H9 (cell line): ENCODE measurements at regions not wholly inside any gene's neighbourhood (a gene's known extent, or its start where the extent isn't known, plus 50 kb on each side); places are given as distances from the start of the nearest gene placed in this dataset.

Source experiments
- DNase-seq: peaks from one replicate; pipeline ENCODE4 v3.0.0-alpha.2; 2017
- H2AFZ ChIP-seq: one replicate; pipeline ENCODE4 v1.6.1; 2013; ENCODE audit warnings: mild to moderate bottlenecking, low read length, control low read depth, moderate library complexity
- H2AK5ac ChIP-seq: 2 replicates; pipeline ENCODE4 v1.6.1; 2013; ENCODE audit warnings: low read length, control low read depth, mixed read lengths; ENCODE audit not compliant: insufficient read length
- H2BK120ac ChIP-seq: one replicate; pipeline ENCODE4 v1.6.1; 2013; ENCODE audit warnings: low read depth, mild to moderate bottlenecking, low read length, control low read depth, inconsistent platforms; ENCODE audit not compliant: poor library complexity, severe bottlenecking
- H2BK12ac ChIP-seq: 2 replicates; pipeline ENCODE4 v1.6.1; 2013; ENCODE audit warnings: low read length, control low read depth, mixed read lengths, low read depth; ENCODE audit not compliant: insufficient read length
- H2BK15ac ChIP-seq: 2 replicates; pipeline ENCODE4 v1.6.1; 2013; ENCODE audit warnings: low read depth, low read length, control low read depth
- H2BK20ac ChIP-seq: one replicate; pipeline ENCODE4 v1.6.1; 2013; ENCODE audit warnings: low read depth, mild to moderate bottlenecking, low read length, control low read depth, inconsistent platforms; ENCODE audit not compliant: poor library complexity, severe bottlenecking
- H2BK5ac ChIP-seq: 2 replicates; pipeline ENCODE4 v1.6.1; 2013; ENCODE audit warnings: low read length, control low read depth, mixed read lengths; ENCODE audit not compliant: insufficient read length
- H3K14ac ChIP-seq: 2 replicates; pipeline ENCODE4 v1.6.1; 2013; ENCODE audit warnings: low read length, control low read depth; ENCODE audit not compliant: insufficient read depth
- H3K18ac ChIP-seq: 2 replicates; pipeline ENCODE4 v1.6.1; 2013; ENCODE audit warnings: low read depth, mild to moderate bottlenecking, mixed read lengths, low read length, control low read depth; ENCODE audit not compliant: insufficient read length
- H3K23ac ChIP-seq: 2 replicates; pipeline ENCODE4 v1.6.1; 2013; ENCODE audit warnings: low read length, control low read depth, mixed read lengths, low read depth; ENCODE audit not compliant: insufficient read length
- H3K23me2 ChIP-seq: 2 replicates; pipeline ENCODE4 v1.6.1; 2013; ENCODE audit warnings: low read depth, mild to moderate bottlenecking, mixed read lengths, low read length, control low read depth; ENCODE audit not compliant: insufficient read length, poor library complexity, severe bottlenecking
- H3K27ac ChIP-seq: 2 replicates; pipeline ENCODE4 v1.5.1; 2013; ENCODE audit warnings: low read length, control low read depth, mixed read lengths, low read depth; ENCODE audit not compliant: insufficient read length
- H3K27me3 ChIP-seq: 2 replicates; pipeline ENCODE4 v1.6.1; 2013; ENCODE audit warnings: low read length, control low read depth, inconsistent platforms; ENCODE audit not compliant: insufficient read depth
- H3K4ac ChIP-seq: 2 replicates; pipeline ENCODE4 v1.6.1; 2013; ENCODE audit warnings: low read depth, mild to moderate bottlenecking, control low read depth, inconsistent platforms, low read length, moderate library complexity
- H3K4me1 ChIP-seq: 2 replicates; pipeline ENCODE4 v1.6.1; 2013; ENCODE audit warnings: low read length, control low read depth, inconsistent platforms; ENCODE audit not compliant: insufficient read depth
- H3K4me2 ChIP-seq: 2 replicates; pipeline ENCODE4 v1.6.1; 2013; ENCODE audit warnings: low read length, control low read depth, mixed read lengths; ENCODE audit not compliant: insufficient read length, insufficient read depth
- H3K56ac ChIP-seq: 2 replicates; pipeline ENCODE4 v1.6.1; 2013; ENCODE audit warnings: low read depth, mild to moderate bottlenecking, mixed read lengths, low read length, control low read depth; ENCODE audit not compliant: insufficient read length
- H3K79me1 ChIP-seq: 2 replicates; pipeline ENCODE4 v1.6.1; 2013; ENCODE audit warnings: low read depth, mild to moderate bottlenecking, moderate library complexity, low read length, control low read depth, inconsistent platforms; ENCODE audit not compliant: insufficient read depth, poor library complexity, severe bottlenecking
- H3K79me2 ChIP-seq: 2 replicates; pipeline ENCODE4 v1.6.1; 2013; ENCODE audit warnings: low read length, control low read depth, inconsistent platforms; ENCODE audit not compliant: insufficient read depth
- H3K9ac ChIP-seq: 2 replicates; pipeline ENCODE4 v1.6.1; 2013; ENCODE audit warnings: low read length, control low read depth, mixed read lengths; ENCODE audit not compliant: insufficient read length; ENCODE audit errors: extremely low read depth
- H3K9me3 ChIP-seq: one replicate; pipeline ENCODE4 v1.6.1; 2013; ENCODE audit warnings: low read depth, low read length, inconsistent platforms; ENCODE audit not compliant: control insufficient read depth
- H3T11ph ChIP-seq: one replicate; pipeline ENCODE4 v1.6.1; 2013; ENCODE audit warnings: mild to moderate bottlenecking, low read length, control low read depth, inconsistent platforms
- H4K20me1 ChIP-seq: one replicate; pipeline ENCODE4 v1.6.1; 2013; ENCODE audit not compliant: control insufficient read depth, insufficient read length, insufficient read depth
- H4K5ac ChIP-seq: 2 replicates; pipeline ENCODE4 v1.6.1; 2013; ENCODE audit warnings: low read depth, mild to moderate bottlenecking, mixed read lengths, low read length, control low read depth; ENCODE audit not compliant: insufficient read length
- H4K8ac ChIP-seq: replicated peaks from 2 replicates; pipeline ENCODE4 v1.6.1; 2013; ENCODE audit warnings: low read length, control low read depth, mixed read lengths, low read depth; ENCODE audit not compliant: insufficient read length
- H4K91ac ChIP-seq: 2 replicates; pipeline ENCODE4 v1.6.1; 2013; ENCODE audit warnings: low read depth, mild to moderate bottlenecking, moderate library complexity, mixed read lengths, low read length, control low read depth; ENCODE audit not compliant: insufficient read length
- H3K27ac Mint-ChIP-seq, 3 experiments: 2 replicates in 2 of 3; 3 replicates in 1 of 3; pipeline ENCODE4 v1.8.0; 2020 to 2021; ENCODE audit warnings: mixed read lengths in 3 of 3, mild to moderate bottlenecking in 1 of 3, moderate library complexity in 1 of 3
- H3K27me3 Mint-ChIP-seq: 2 replicates; pipeline ENCODE4 v1.8.0; 2021; ENCODE audit warnings: low read depth, mild to moderate bottlenecking, moderate library complexity, mixed read lengths
- H3K36me3 Mint-ChIP-seq, 3 experiments: 2 replicates in 2 of 3; 3 replicates in 1 of 3; pipeline ENCODE4 v1.8.0; 2020 to 2021; ENCODE audit warnings: low read depth in 3 of 3, mixed read lengths in 3 of 3; ENCODE audit not compliant: insufficient read depth in 1 of 3
- H3K4me1 Mint-ChIP-seq, 2 experiments: 2 replicates each; pipeline ENCODE4 v1.8.0; 2020; ENCODE audit warnings: mixed read lengths in 2 of 2
- H3K4me3 Mint-ChIP-seq, 2 experiments: 2 replicates in 1 of 2; 3 replicates in 1 of 2; pipeline ENCODE4 v1.8.0; 2020 to 2021; ENCODE audit warnings: mild to moderate bottlenecking in 2 of 2, mixed read lengths in 2 of 2, moderate library complexity in 1 of 2
- H3K9me3 Mint-ChIP-seq, 2 experiments: 2 replicates in 1 of 2; 3 replicates in 1 of 2; pipeline ENCODE4 v1.8.0; 2020; ENCODE audit warnings: mild to moderate bottlenecking in 2 of 2, mixed read lengths in 2 of 2, moderate library complexity in 1 of 2
- WGBS: extraction: QIAGEN DNeasy Blood & Tissue Kit; methylation state at CpG from one replicate; pipeline ENCODE4 v1.1.7; 2013; ENCODE audit warnings: missing lambda C conversion rate, low lambda C conversion rate, mixed read lengths; ENCODE audit not compliant: insufficient read length; ENCODE audit errors: extremely low coverage; 5-methylcytosine and 5-hydroxymethylcytosine counted together
- TF ChIP-seq, protein P1 (sequence below): fragments of 200-600 bp; sonication (generic); conservative IDR thresholded peaks from 3 replicates; pipeline ENCODE4 v1.8.0; 2021; ENCODE audit warnings: antibody characterized with exemption, mild to moderate bottlenecking

DNA sequence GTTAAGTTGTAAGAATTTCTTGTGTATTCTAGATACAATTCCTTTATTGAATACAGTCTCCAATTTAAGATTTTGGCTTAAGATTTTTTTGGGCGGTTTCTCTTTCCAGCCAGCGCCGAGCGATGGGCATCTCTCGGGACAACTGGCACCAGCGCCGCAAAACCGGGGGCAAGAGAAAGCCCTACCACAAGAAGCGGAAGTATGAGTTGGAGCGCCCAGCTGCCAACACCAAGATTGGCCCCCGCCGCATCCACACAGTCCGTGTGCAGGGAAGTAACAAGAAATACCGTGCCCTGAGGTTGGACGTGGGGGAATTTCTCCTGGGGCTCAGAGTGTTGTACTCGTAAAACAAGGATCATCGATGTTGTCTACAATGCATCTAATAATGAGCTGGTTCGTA, 278.7 kb upstream of the TARS1 start:
- Histone ChIP-seq H4K20me1 (no peaks in the 10 kb centered on the region), H2BK15ac (no peak overlapping the region), H3K4ac (no peak overlapping the region), H3K4me2 (no peak overlapping the region), H4K91ac (no peak overlapping the region), H3K9me3 (no peaks in the 10 kb centered on the region), H2BK20ac (no peak overlapping the region), H3K18ac (no peak overlapping the region), H3K27ac (no peak overlapping the region), H3K79me1 (no peaks in the 10 kb centered on the region), H3K27me3 (no peaks in the 10 kb centered on the region), H3K79me2 (no peaks in the 10 kb centered on the region), H4K5ac (no peak overlapping the region), H3K4me1 (no peaks in the 10 kb centered on the region), H3K9ac (no peak overlapping the region), H3T11ph (no peak overlapping the region), H3K56ac (no peak overlapping the region), H4K8ac (no peak overlapping the region), H2BK5ac (no peak overlapping the region), H2BK12ac (no peak overlapping the region), H2AFZ (no peak overlapping the region), H2AK5ac (no peak overlapping the region), H3K23ac (no peak overlapping the region), H2BK120ac (no peak overlapping the region), H3K14ac (no peak overlapping the region), H3K23me2 (no peaks in the 10 kb centered on the region)
- DNase-seq: no peak
- TF ChIP-seq, protein P1, sequence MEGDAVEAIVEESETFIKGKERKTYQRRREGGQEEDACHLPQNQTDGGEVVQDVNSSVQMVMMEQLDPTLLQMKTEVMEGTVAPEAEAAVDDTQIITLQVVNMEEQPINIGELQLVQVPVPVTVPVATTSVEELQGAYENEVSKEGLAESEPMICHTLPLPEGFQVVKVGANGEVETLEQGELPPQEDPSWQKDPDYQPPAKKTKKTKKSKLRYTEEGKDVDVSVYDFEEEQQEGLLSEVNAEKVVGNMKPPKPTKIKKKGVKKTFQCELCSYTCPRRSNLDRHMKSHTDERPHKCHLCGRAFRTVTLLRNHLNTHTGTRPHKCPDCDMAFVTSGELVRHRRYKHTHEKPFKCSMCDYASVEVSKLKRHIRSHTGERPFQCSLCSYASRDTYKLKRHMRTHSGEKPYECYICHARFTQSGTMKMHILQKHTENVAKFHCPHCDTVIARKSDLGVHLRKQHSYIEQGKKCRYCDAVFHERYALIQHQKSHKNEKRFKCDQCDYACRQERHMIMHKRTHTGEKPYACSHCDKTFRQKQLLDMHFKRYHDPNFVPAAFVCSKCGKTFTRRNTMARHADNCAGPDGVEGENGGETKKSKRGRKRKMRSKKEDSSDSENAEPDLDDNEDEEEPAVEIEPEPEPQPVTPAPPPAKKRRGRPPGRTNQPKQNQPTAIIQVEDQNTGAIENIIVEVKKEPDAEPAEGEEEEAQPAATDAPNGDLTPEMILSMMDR: no peak
- peaks cover 0 to 12% of the 10 kb centered on the region in 2 experiments; a peak in 4 of 5 replicates for H3K9me3 Mint-ChIP-seq
- H3K27ac Mint-ChIP-seq: no peak overlapping the region
- H3K27me3 Mint-ChIP-seq: no peaks in the 10 kb centered on the region
- peaks cover 0 to 7% (median 0%) of the 10 kb centered on the region in 3 experiments; a peak in 3 of 7 replicates for H3K36me3 Mint-ChIP-seq
- peaks cover 0 to 5% of the 10 kb centered on the region in 2 experiments; a peak in 1 of 4 replicates for H3K4me1 Mint-ChIP-seq
- no CpG with 5 or more reads among the region's 18 CpGs for WGBS
- H3K4me3 Mint-ChIP-seq: no peak overlapping the region
